ENCODE measurements at regions not wholly inside any gene's neighbourhood (a gene's known extent, or its start where the extent isn't known, plus 50 kb on each side); places are given as distances from the start of the nearest gene placed in this dataset.

GRCh38 chr10:10385831-10386230, 631.8 kb upstream of the CELF2 start:
- Histone ChIP-seq H3K4me2 (ENCODE audit: low read depth, low read length) (no peak overlapping the region), H2AK9ac (replicated peaks; ENCODE audit: low read depth, low read length, poor library complexity) (no peak overlapping the region), H3K79me1 (ENCODE audit: low read depth in 1 of 2, low read length in 2 of 2) (no peaks in the 10 kb centered on the region), H3K56ac (ENCODE audit: extremely low read depth, insufficient read depth, low read length) (no peak overlapping the region), H3K23ac (ENCODE audit: low read depth, low read length) (no peak overlapping the region), H4K8ac (ENCODE audit: low read depth in 2 of 2, low read length in 2 of 2) (no peak overlapping the region), H2BK20ac (ENCODE audit: low read depth, low read length) (no peak overlapping the region), H4K91ac (ENCODE audit: insufficient read depth, low read depth, low read length) (no peak overlapping the region), H4K20me1 (ENCODE audit: insufficient read depth, low read length) (no peaks in the 10 kb centered on the region), H3K14ac (replicated peaks; ENCODE audit: low read depth, low read length) (no peak overlapping the region), H4K5ac (ENCODE audit: low read depth, low read length) (no peak overlapping the region), H2BK120ac (ENCODE audit: low read depth, low read length) (no peak overlapping the region), H3K36me3 (ENCODE audit: control insufficient read depth, insufficient read depth, low read length) (no peaks in the 10 kb centered on the region), H2AK5ac (ENCODE audit: low read depth, low read length) (no peak overlapping the region), H3K9ac (ENCODE audit: low read depth, low read length) (no peak overlapping the region), H3K18ac (ENCODE audit: low read depth, low read length) (no peak overlapping the region), H2BK5ac (ENCODE audit: low read depth, low read length, poor library complexity, severe bottlenecking) (no peak overlapping the region), H3K9me1 (ENCODE audit: insufficient read depth, low read length) (no peaks in the 10 kb centered on the region), H2BK15ac (ENCODE audit: low read depth, low read length) (no peak overlapping the region), H2AFZ (replicated peaks; ENCODE audit: low read length, poor library complexity) (no peak overlapping the region), H3K27ac (ENCODE audit: insufficient read depth, low read length) (no peak overlapping the region), H3K4me1 (ENCODE audit: control insufficient read depth, insufficient read depth, low read length) (no peaks in the 10 kb centered on the region), H3K4me3 (ENCODE audit: insufficient read depth, low read depth, low read length) (no peak overlapping the region), H3K4ac (ENCODE audit: low read depth, low read length) (no peak overlapping the region), H3K27me3 (ENCODE audit: control insufficient read depth, insufficient read depth, low read length) (no peaks in the 10 kb centered on the region), H3K9me3 (ENCODE audit: control insufficient read depth, insufficient read depth, low read length) (no peaks in the 10 kb centered on the region)
- intact Hi-C loops (cut with micrococcal nuclease), result no loop called here
- dilution Hi-C loops (cut with HindIII; ENCODE audit: low sequenced_read_pairs, unreplicated experiment), result no loop called here
- ChIA-PET POLR2A (ENCODE audit: unreplicated experiment) (no interaction called here), CTCF (no interaction called here)
- TF ChIP-seq, protein P1, sequence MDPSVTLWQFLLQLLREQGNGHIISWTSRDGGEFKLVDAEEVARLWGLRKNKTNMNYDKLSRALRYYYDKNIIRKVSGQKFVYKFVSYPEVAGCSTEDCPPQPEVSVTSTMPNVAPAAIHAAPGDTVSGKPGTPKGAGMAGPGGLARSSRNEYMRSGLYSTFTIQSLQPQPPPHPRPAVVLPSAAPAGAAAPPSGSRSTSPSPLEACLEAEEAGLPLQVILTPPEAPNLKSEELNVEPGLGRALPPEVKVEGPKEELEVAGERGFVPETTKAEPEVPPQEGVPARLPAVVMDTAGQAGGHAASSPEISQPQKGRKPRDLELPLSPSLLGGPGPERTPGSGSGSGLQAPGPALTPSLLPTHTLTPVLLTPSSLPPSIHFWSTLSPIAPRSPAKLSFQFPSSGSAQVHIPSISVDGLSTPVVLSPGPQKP (IDR thresholded peaks at IDR 0.05; ENCODE audit: borderline replicate concordance, low read depth, low read length), result no peak
- TF ChIP-seq MXI1 (IDR thresholded peaks at IDR 0.05; ENCODE audit: borderline replicate concordance, low read depth, low read length), result no peak
- in situ Hi-C loops (cut with MboI; ENCODE audit: low sequenced_read_pairs), result no loop called here
- BruUV-seq (replicated peaks), result no TSS peak
- ATAC-seq (ENCODE audit: low read depth) (no peak), DNase-seq (no peak)

Data from IMR-90 (cell line).